WTC11 (cell line): ENCODE measurements at regions not wholly inside any gene's neighbourhood (a gene's known extent, or its start where the extent isn't known, plus 50 kb on each side); places are given as distances from the start of the nearest gene placed in this dataset.

Source experiments
- ATAC-seq: fragments of 200-7000 bp; cut with Tn5 transposase; 2 replicates; pipeline ENCODE4 v1.10.0; 2021; ENCODE audit warnings: mild to moderate bottlenecking, moderate library complexity
- CTCF ChIA-PET: fragments of 300-600 bp; sonication (Branson Sonifier 250); formaldehyde crosslinking; loops from one replicate; lab custom pipeline; 2021; ENCODE audit warnings: antibody characterized with exemption; lab: Charles Lee
- POLR2A ChIA-PET: fragments of 350-600 bp; sonication (Branson Sonifier 250); formaldehyde crosslinking; loops from one replicate; lab custom pipeline; 2021; ENCODE audit warnings: antibody characterized with exemption; lab: Charles Lee
- DNase-seq: peaks from one replicate; pipeline ENCODE4 v3.0.0; 2021; ENCODE audit warnings: low spot score
- H3K27ac Mint-ChIP-seq: 2 replicates; pipeline ENCODE4 v1.8.0; 2021; ENCODE audit warnings: mixed read lengths
- H3K27me3 Mint-ChIP-seq: 2 replicates; pipeline ENCODE4 v1.8.0; 2021; ENCODE audit warnings: low read depth, mild to moderate bottlenecking, moderate library complexity, mixed read lengths
- H3K36me3 Mint-ChIP-seq: 2 replicates; pipeline ENCODE4 v1.8.0; 2021; ENCODE audit warnings: mixed read lengths
- H3K4me1 Mint-ChIP-seq: 2 replicates; pipeline ENCODE4 v1.8.0; 2022; ENCODE audit warnings: mixed read lengths
- H3K4me3 Mint-ChIP-seq: 2 replicates; pipeline ENCODE4 v1.8.0; 2021; ENCODE audit warnings: mild to moderate bottlenecking, moderate library complexity, mixed read lengths
- H3K9me3 Mint-ChIP-seq: 2 replicates; pipeline ENCODE4 v1.8.0; 2021; ENCODE audit warnings: mixed read lengths
- AFF4 ChIP-seq: sonication (generic); formaldehyde crosslinking; IDR thresholded peaks from 2 replicates; pipeline ENCODE4 v1.8.1; 2023; ENCODE audit warnings: mild to moderate bottlenecking, missing genetic modification reagents, borderline replicate concordance
- ATF2 ChIP-seq: sonication (generic); formaldehyde crosslinking; IDR thresholded peaks from 2 replicates; pipeline ENCODE4 v1.8.1; 2022; ENCODE audit warnings: low read depth, missing genetic modification reagents, borderline replicate concordance
- ATF6 ChIP-seq: sonication (generic); formaldehyde crosslinking; IDR thresholded peaks from 2 replicates; pipeline ENCODE4 v1.8.1; 2023; ENCODE audit warnings: mild to moderate bottlenecking, missing genetic modification reagents
- E2F1 ChIP-seq: sonication (generic); formaldehyde crosslinking; IDR thresholded peaks from 2 replicates; pipeline ENCODE4 v1.8.0; 2022; ENCODE audit warnings: mild to moderate bottlenecking, missing genetic modification reagents
- FOXJ3 ChIP-seq: sonication (generic); formaldehyde crosslinking; IDR thresholded peaks from 2 replicates; pipeline ENCODE4 v1.9.0; 2021; ENCODE audit warnings: missing genetic modification reagents, mild to moderate bottlenecking, borderline replicate concordance
- FOXP4 ChIP-seq: sonication (generic); formaldehyde crosslinking; IDR thresholded peaks from 2 replicates; pipeline ENCODE4 v1.8.0; 2022; ENCODE audit warnings: mild to moderate bottlenecking, missing genetic modification reagents
- HMGXB4 ChIP-seq: sonication (generic); formaldehyde crosslinking; IDR thresholded peaks from 2 replicates; pipeline ENCODE4 v1.8.1; 2023; ENCODE audit warnings: mild to moderate bottlenecking, moderate library complexity, missing genetic modification reagents
- NR1H2 ChIP-seq: sonication (generic); formaldehyde crosslinking; IDR thresholded peaks from 2 replicates; pipeline ENCODE4 v1.9.0; 2021; ENCODE audit warnings: mild to moderate bottlenecking, moderate library complexity, missing genetic modification reagents
- NR2C2 ChIP-seq: sonication (generic); formaldehyde crosslinking; IDR thresholded peaks from 2 replicates; pipeline ENCODE4 v1.8.0; 2022; ENCODE audit warnings: mild to moderate bottlenecking, missing genetic modification reagents
- RELA ChIP-seq: sonication (generic); formaldehyde crosslinking; IDR thresholded peaks from 2 replicates; pipeline ENCODE4 v1.8.1; 2022; ENCODE audit warnings: missing genetic modification reagents, mild to moderate bottlenecking, borderline replicate concordance
- RORB ChIP-seq: fragments of 250-450 bp; sonication (Bioruptor Pico); IDR thresholded peaks from 2 replicates; pipeline ENCODE4 v1.9.0; 2021; ENCODE audit warnings: mild to moderate bottlenecking
- TCF7 ChIP-seq: sonication (generic); formaldehyde crosslinking; IDR thresholded peaks from 2 replicates; pipeline ENCODE4 v1.8.0; 2022; ENCODE audit warnings: mild to moderate bottlenecking, low read depth, missing genetic modification reagents, moderate library complexity
- TEAD4 ChIP-seq: sonication (generic); formaldehyde crosslinking; IDR thresholded peaks from 2 replicates; pipeline ENCODE4 v1.8.0; 2022; ENCODE audit warnings: mild to moderate bottlenecking, missing genetic modification reagents
- ZBTB43 ChIP-seq: sonication (generic); formaldehyde crosslinking; IDR thresholded peaks from 2 replicates; pipeline ENCODE4 v1.8.1; 2023; ENCODE audit warnings: mild to moderate bottlenecking, missing genetic modification reagents
- ZNF138 ChIP-seq: sonication (generic); formaldehyde crosslinking; conservative IDR thresholded peaks from 2 replicates; pipeline ENCODE4 v1.8.1; 2022; ENCODE audit warnings: mild to moderate bottlenecking, moderate library complexity, missing genetic modification reagents
- ZNF219 ChIP-seq: sonication (generic); formaldehyde crosslinking; IDR thresholded peaks from 2 replicates; pipeline ENCODE4 v1.8.0; 2023; ENCODE audit warnings: missing genetic modification reagents, mild to moderate bottlenecking, borderline replicate concordance

- ChIA-PET CTCF (interaction anchor here (1.2 kb wide), 1 partner anchor 46 kb away, joined by 3 read pairs; no protein-coding TSS in a partner anchor), POLR2A (no interaction called here)
- no peaks in the 10 kb centered on the region for H3K36me3 Mint-ChIP-seq
- H3K4me1 Mint-ChIP-seq: peaks cover 16% of the 10 kb centered on the region; the same call in 1 of the 2 replicates
- H3K27me3 Mint-ChIP-seq: no peaks in the 10 kb centered on the region
- H3K27ac Mint-ChIP-seq: no peak overlapping the region
- no peak for DNase-seq
- no peaks in the 10 kb centered on the region for H3K9me3 Mint-ChIP-seq
- no peak for ATAC-seq
- H3K4me3 Mint-ChIP-seq: no peak overlapping the region
- TF ChIP-seq ATF2 (CRISPR knock-in tag) (no peak), FOXP4 (CRISPR knock-in tag) (no peak), E2F1 (no peak), NR1H2 (CRISPR knock-in tag) (no peak), TCF7 (CRISPR knock-in tag) (no peak), ZNF219 (CRISPR knock-in tag) (no peak), NR2C2 (CRISPR knock-in tag) (no peak), AFF4 (CRISPR knock-in tag) (no peak), RORB (CRISPR knock-in tag) (no peak), ZNF138 (CRISPR knock-in tag) (no peak), RELA (CRISPR knock-in tag) (no peak), FOXJ3 (CRISPR knock-in tag) (no peak), HMGXB4 (CRISPR knock-in tag) (no peak), ZBTB43 (CRISPR knock-in tag) (no peak), TEAD4 (CRISPR knock-in tag) (no peak), ATF6 (CRISPR knock-in tag) (no peak)
Observed at GRCh38 chr3:124201226-124201625, 209.3 kb upstream of the ROPN1 start.
